K562 (cell line): ENCODE measurements at regions not wholly inside any gene's neighbourhood (a gene's known extent, or its start where the extent isn't known, plus 50 kb on each side); places are given as distances from the start of the nearest gene placed in this dataset.

ENCODE experiments used
- NFIC ChIP-seq: fragments of 450-650 bp; IDR thresholded peaks from 2 replicates; pipeline ENCODE4 v1.6.1; 2017; ENCODE audit warnings: mild to moderate bottlenecking, inconsistent platforms
- POLR2AphosphoS5 ChIP-seq: IDR thresholded peaks from 2 replicates; pipeline ENCODE4 v1.6.1; 2011; ENCODE audit warnings: mild to moderate bottlenecking, low read depth, low read length, moderate library complexity; ENCODE audit not compliant: control insufficient read depth, insufficient read depth

DNA sequence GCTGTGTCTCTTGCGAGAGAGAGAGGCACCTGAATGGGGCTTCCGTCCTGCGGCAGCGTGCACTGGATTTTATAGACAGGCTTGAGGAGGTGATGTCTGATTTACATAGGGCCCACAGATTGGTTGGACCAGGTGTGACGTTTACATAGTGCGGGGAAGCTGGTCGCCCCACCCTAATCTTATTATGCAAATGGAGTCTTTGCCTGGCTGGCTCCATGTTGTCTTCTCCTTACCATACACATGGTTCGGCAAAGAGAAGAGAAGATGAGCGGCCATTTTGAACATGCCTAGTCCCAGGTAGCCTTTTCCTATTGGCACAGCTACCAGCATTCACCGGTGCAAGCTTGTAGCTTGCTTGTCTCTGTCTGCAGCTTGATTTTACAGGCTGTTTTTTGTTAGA, 238.5 kb upstream of the GALNT17 start:
- TF ChIP-seq NFIC (no peak), POLR2AphosphoS5 (no peak)
